ENCODE measurements at regions not wholly inside any gene's neighbourhood (a gene's known extent, or its start where the extent isn't known, plus 50 kb on each side); places are given as distances from the start of the nearest gene placed in this dataset.
"Not testable (repeated sequence)": the region's sequence is repeated elsewhere in the genome, so short reads cannot be mapped to it uniquely, and the experiment has no call there.

DNA sequence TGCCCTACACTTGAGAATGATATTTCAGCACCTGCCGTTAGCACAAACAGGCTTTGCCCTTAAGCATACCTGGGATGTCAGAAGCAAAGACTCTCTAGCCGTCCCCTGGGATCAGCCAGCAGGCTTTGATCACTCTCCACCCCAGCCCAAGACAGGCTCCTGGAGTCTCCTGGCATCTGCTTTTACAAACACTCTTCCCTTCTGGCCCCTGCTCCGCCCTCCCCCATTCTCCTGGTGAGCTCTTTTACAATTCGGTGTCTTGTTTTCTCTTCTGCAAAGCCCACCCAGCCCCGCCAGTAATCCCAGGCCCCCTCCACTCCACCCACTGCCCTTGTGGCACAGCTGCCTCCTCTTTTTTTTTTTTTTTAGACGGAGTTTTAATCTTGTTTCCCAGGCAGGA, 50.4 kb downstream of the KATNIP start:
- no peak for DNase-seq

DNA sequence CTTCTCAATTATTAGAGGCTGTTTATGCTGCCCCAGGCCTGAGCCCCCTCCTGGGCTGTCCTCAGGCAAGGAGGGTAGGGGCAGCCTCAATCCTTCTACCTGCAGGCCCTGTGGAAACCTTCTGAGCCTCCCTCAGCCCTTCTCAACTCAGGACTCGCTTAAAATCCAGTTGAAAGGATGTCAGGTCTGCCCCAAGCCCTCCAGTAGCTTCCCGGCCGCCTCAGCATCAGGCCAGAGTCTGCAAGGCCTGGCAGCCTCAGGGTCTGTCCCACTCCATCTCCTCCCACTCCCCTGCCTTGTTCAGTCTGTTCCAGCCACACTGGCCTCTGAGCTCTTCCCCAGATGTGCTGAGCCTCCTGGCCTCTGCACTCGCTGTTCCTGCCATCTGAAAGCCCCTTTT, 52.2 kb downstream of the KATNIP start:
- DNase-seq: no peak

DNA sequence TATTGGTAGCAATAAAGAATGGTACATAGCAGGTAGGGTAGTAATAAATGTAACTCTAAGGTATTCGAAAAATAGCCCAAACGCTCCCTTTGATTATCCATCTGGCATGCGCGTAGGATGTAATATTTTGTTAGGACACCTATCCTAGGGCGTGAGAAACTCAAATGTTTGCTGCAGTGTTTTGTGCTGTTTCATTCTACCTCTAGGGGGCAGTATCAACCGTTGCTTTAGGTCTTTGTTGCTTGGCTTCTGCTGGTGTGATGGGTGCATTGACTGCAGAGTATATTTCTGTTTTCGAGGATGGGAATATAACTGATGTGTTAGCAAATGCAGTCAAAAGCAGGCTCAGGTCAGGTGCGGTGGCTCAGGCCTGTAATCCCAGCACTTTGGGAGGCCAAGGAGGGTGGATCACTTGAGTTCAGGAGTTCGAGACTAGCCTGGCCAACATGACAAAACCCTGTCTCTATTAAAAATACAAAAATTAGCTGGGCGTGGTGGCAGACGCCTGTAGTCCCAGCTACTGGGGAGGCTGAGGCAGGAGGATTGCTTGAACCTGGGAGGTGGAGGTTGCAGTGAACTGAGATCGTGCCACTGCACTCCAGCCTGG, 55.7 kb downstream of the KATNIP start:
- DNase-seq: not testable (repeated sequence)

DNA sequence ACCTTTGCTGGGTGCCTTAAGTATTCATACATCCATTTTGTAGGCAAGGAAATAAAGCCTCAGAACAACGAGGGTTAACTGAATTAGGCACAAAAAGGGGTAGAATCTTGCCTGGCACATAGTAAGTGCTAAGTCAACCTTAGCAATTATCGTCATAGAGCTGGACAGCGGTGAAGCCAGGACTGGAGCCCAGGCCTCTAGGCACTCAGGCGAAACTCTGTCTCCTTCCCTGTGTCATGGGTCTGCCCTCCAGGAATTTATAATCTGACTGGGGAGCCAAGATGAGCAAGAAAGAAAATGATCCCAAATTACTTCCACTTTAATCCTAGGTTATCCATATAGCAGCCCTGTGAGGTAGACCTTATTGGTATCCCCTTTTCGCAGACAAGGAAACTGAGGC, 61.4 kb downstream of the KATNIP start:
- DNase-seq: no peak

DNA sequence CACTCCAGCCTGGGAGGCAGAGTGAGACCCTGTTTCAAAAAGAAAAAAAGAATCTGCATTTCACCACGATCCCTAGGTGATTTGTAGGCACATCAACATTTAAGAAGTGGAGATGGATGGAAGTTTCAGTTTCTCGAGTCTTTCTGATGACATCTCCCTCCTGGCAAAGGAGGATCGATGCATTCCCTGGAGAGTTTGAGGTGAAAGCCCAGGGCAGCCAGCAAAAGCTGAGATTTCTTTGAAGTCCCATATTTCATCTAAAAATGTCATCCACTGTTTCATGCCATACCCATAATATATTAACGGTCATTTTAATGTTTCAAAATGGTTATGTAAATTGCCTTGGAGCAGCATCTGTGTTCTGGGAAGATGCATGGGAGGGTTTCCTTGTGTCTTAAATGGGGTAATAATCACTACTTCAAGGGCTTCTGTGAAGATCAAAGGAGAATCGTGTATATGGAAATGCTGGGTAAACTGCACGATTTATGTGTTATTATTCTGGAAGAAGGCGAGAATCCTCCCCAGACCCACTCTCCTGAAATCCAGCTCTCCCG, 63.4 kb downstream of the KATNIP start:
- DNase-seq: no peak

DNA sequence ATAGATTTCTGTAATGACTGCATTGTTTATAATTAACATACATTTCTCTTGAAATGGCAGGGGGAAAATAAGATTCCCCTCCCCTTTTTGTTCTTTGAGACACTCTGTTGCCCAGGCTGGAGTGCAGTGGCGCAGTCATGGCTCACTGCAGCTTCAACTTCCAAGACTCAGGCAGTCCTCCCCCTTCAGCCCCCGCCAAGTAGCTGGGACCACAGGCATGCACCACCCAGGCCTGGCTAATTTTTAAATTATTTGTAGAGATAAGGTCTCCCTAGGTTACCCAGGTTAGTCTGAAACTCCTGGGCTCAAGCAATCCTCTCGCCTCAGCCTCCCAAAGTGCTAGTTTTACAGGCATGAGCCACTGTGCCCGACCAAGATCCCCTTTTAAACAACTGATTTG, 67.7 kb downstream of the KATNIP start:
- no peak for DNase-seq

DNA sequence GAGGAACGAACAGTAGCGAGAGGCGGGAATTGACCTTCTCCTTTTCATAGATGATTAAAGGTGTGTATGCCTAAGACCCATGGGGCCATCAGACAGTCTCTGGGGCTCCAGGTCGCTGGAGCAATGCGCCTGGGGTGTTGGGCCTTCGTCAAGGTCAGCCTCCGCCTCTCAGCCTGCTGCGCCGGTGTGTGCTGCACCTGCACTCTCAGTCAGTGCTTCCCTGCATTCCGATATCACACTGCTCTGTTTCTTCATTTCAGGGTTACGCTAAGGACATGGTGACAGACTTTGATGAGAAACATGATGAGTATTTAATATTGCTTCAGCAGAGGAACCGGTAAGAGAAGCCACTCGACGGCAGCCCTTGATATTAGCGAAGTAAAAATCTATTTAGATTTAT, 68.2 kb downstream of the KATNIP start:
- DNase-seq: no peak

DNA sequence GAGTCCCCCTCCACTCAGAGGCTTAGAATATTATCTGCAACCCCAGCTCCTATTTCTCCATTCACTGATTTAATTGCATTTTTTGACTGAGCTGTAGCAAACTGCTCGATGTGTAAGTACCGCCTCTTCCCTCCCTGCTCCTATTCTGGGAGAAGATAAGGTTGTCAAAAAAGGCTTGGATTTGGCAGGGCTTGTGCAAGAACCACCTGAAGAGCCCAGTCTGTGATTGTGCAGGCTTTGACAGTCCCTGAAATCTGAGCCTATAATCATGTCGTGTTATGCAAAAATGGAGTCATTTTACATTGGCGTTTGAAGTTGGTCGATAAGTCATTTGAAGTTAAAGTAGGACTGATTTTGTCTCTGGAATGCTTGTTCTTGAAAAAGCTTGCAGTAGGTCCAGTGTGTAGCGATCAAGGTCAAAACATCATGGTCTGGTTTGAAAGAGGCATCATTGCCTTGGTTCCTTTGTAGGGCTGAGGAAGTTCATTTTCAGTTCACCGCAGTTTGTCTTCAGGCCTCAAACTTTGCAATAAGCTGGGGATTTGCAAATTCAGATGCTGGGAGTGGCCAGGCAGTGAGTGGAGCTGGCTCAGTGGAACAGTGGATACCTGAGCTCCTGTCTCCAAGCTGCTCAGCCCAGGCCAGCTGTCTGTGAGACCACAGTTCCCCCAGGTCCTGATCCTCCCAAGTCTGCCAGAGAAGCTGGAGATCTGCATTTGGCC, 68.8 kb downstream of the KATNIP start:
- DNase-seq: no peak

DNA sequence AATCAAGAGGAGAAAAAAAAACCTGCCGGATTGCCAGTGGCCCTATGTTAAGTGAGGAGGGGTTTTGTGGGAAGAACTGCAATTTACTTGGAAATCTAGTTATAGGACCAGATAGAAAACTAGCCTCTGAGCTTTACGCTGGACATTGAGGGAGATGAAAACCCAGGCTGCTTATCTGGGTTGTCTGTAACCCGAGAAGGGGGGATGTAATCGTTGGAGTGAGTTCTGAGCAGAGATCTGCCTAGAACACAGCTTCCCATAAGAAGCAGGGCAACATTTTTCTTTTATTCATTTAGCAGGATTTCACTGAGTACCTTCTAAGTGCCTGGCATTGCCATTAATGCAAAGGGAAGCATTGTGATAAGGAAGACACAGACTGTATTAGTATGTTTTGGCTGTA, 70.6 kb downstream of the KATNIP start:
- DNase-seq: no peak

DNA sequence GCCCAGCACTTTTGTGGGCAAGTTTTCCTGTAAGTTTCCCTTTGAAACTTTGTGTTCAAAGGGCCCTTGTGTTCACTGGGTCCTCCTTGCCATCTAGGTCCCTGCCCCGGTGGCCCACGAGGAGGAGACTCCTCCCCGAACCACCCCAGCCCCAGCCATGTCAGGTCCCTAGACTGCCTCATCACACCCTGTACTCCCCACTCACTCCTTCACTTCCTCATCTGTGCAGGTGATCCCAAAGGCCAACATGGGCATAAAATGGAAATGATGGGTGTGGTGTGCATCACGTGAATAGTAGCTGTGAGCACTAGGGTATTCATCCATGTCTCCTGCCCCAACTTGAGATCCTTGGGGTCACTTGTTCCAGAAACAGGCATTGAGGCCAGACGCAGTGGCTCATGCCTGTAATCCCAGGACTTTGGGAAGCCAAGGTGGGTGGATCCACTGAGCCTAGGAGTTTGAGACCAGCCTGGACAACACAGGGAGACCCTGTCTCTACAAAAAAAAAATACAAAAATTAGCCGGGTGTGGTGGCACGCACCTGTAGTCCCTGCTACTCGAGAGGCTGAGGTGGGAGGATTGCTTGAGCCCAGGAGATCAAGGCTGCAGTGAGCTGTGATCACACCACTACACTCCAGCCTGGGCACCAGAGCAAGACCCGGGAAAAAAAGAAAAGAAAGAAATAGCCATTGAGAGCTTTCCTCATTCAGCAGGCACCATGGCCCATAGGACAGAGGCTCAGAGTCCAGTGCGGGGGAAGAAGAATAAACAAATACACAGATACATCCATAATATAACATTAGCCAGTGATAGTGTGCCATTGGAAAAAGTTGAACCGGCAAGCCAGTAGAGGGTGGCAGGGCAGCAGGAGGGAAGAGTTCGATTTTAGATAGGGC, 74.5 kb downstream of the KATNIP start:
- DNase-seq: no peak

DNA sequence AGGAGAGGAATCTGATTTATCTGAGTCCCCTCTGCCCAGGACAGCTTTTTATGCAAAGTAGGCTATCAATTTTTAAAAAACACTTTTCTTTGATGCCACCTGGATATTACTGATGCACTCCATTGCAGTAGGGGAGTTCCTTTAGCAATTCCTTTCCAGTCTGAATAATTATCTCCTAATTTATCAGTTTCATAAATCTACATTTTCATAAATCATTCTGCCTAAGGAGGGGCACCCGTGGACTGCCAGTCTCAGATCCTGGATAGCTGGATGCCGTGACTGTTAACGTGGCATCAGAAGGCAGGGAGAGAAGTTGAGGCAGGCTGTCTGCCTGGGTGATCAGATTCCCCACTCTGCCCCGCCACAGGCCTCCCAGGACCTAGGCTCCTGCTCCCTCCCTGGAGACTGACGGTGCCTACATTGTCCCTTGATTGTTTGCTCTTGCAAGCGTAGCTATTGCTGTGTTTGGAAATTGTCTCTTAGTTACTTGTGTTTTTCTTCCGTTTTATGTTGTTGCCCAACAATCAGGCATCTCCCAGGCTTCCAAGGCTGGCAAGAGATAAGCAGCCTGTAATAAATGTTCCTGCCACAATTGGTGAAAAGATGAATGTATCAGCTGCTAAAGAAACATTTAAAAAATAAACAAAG, 75.2 kb downstream of the KATNIP start:
- peak; percentile 87 for DNase-seq

DNA sequence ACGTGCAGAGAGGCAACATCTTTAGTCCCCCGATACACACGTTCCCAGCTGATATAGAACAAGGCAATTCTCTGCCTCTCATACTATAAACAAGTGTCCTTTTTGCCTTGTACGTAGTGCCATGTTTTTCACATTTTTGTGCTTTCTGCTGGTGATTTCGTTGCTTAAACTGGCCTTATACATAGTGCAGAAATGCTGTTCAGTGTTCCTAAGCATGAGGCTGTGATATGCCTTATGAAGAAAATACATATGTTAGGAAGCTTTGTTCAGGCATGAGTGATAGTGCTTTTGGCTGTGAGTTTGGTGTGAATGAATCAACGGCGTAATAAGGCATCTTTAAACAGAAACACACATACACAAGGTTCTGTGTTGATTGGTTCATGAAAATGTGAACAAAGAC, 77.2 kb downstream of the KATNIP start:
- DNase-seq: no peak

DNA sequence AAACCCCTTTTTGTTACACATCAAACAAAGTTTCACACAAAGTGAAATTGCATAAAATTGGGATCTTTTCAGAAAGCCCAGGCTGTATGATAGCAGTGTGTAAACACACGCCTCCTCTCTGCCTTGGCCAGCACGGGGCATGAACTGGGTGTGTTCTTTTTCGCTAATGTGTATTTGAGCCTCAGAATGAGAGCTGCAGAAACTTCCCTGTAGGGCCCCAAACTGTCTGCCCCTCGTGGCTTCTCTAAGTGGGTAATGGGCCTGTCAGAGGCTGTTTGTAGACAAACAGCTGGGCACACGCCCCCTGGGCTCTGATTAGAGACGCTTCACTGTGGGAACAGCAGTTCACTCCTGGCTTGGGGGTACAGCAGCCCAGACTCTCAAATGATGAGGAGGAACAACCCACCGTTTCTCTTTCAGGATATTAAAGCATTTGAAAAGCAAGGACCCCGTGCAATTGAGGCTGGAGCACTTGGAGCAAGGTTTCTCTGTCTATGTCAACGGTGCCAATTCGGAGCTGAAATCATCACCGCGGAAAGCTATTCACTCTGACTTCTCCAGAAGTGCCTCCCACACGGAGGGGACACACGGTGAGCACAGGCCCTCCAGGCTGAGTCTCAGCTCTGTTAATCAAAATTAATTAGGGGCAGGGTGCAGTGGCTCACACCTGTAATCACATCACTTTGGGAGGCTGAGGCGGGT, 78.4 kb downstream of the KATNIP start:
- no peak for DNase-seq

DNA sequence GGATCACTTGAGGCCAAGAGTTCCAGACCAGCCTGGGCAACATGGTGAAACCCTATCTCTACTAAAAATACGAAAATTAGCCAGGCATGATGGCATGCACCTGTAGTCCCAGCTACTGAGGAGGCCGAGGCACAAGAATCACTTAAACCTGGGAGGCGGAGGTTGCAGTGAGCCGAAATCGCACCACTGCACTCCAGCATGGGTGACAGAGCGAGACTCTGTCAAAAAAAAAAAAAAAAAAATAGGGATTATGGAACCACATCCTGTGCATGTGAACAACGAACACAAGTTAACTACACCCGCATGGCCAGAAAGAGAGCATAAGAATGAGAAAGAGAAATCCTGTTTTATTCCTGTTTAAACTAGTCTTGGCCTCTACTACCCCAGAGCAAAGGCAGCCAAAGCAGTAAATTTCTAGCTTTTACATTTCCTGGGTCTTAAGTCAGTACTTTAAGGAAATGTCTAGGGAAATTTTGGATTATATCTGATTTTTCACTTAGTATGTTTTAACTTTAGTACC, 79.1 kb downstream of the KATNIP start:
- not testable (repeated sequence) for DNase-seq

DNA sequence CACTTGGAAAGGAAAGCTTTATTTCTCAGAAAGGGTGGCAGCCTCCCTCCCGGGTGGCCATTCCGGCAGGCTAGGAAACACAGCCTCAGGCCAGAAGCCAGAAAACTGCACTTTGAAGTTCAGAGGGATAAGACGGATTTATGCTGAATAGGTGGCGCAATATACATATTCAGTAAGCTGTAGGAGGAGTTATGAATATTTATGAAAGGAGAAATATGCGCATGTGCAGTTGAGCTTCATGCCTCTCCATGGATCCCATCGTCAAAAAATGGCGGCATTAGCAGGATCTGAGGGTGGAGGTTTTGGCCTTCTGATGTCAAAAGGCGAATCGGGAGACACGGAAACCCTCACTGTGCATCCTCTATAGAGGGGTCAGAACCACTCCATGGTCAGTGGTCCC, 82.3 kb downstream of the KATNIP start:
- no peak for DNase-seq

DNA sequence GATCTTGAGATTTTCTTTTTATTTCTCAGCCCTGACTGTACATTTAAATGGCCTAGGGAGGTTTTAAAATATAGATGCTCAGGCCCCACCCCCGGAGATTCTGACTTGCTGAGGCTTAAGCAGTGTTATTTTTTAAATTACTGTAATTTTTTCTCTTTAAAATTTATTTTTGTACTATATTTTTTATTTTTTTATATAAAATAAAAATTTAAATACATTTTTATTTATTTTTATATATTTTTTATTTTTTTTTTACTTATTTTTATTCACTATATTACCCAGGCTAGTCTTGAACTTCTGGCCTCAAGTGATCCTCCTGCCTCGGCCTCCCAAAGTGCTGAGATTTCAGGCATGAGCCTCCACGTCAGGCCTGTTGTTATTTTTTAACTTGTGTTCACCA, 83.3 kb downstream of the KATNIP start:
- no peak for DNase-seq

DNA sequence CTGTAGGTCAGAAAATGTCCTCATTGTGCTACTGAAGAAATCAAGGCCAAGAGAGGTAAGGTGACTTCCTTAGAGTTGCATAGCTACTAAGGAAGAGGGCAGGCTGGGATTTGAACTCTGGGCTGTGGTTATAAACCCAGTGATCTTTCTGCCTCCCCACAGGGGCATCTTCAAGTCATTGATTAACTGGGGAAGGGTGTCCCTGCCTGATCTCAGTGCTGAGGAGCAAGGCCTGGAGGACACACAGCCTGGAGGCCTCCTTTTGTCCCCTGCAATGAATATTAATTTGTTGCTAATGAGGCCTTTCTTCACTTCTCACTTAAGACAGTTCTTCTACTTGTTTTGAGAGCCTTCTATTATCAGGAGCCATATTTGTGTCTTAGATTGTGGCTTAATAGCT, 83.8 kb downstream of the KATNIP start:
- DNase-seq: no peak

DNA sequence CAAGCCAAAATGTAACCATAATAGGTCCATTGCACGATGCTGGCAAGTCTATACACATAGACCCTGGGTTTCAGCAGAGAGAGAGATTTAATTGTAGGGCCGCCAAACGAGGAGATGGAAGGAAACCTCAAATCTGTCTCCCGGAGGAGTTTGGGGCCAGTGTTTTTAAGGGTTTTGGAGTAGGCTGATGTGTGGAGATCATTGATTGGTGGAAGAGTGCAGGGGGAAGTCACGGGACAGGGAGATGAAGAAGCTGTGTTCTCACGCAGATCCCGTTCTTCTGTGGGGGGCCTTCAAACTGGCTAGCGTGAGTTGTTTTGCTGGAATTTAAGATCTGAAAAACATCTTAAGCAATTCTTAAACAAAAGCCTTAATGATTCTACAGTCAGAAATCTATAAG, 84.8 kb downstream of the KATNIP start:
- DNase-seq: no peak

DNA sequence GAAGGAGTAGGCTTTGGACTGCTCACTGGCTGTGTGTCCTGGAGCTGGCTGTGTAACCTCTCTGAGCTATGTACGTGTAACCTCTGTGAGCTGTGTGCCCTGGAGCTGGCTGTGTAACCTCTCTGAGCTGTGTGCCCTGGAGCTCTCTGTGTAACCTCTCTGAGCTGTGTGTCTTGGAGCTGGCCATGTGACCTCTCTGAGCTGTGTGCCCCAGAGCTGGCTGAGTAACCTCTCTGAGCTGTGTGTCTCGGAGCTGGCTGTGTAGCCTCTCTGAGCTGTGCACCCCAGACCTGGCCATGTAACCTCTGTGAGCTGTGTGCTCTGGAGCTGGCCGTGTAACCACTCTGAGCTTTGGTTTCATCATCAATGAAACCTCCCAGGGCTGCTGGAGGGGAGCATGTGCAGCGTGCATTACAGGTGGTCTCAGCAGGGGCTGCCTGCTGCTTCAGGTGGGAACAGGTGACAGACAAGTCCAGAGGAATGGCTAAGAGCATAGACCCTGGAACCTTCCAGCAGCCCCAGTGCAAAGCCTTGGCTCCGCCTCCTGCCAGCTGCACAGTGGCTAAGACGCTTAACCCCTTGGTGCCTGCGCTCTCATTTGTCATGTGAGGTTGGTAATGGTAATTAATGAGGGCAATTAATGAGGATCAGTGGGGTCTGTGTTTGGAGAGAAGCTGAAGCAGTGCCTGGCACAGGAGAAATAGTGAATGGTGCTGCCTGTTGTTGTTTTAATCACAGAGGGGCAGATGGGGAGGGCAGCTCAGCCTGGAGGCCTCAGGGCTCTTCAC, 86.7 kb downstream of the KATNIP start:
- no peak for DNase-seq

DNA sequence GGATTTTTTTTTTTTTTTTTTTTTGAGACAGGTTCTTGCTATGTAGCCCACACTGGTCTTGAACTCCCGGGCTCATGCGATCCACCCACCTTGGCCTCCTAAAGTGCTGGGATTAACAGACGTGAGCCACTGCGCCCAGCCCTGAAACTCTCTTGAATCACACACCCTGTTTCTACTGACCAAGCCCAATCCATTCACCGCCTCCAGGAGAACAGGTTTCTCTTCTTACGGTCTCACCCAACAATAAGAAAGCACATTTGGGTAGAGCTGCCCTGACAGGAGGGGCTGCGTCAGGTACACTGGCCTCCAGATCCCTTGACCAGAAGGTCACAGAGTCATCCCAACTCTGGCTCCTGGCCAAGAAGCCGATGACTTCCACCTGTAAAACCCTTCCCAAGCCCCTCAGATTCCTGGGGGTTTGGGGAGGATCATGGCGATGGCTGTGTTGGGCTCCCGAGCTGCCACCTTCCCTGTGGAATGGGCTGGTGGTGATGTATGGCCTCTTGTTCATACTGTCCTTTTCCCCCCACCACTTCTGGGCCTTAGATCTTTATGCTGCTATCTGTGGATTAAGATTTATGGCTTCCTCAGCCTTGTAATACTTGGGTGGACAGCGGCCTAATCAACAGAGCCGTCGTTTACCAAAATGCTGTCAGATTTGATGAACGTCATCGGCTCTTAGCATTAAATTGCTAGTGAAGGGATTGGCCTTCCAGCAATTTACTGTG, 89.1 kb downstream of the KATNIP start:
- no peak for DNase-seq
